OCI-LY3 (cell line): ENCODE measurements at regions not wholly inside any gene's neighbourhood (a gene's known extent, or its start where the extent isn't known, plus 50 kb on each side); places are given as distances from the start of the nearest gene placed in this dataset.
"Not testable (repeated sequence)": the region's sequence is repeated elsewhere in the genome, so short reads cannot be mapped to it uniquely, and the experiment has no call there.

ENCODE experiments used
- EZH2phosphoT487 ChIP-seq: fragments of 200-600 bp; shearing (Covaris generic); IDR thresholded peaks from 2 replicates; pipeline ENCODE4 v1.6.1; 2018; ENCODE audit warnings: antibody characterized with exemption, mixed run types, low read depth
- TF ChIP-seq, protein P1 (sequence below): fragments of 200-600, 300-600 bp; sonication (generic); IDR thresholded peaks from 2 replicates; pipeline ENCODE4 v1.5.1; 2014; ENCODE audit warnings: antibody characterized with exemption, low read length, low read depth

DNA sequence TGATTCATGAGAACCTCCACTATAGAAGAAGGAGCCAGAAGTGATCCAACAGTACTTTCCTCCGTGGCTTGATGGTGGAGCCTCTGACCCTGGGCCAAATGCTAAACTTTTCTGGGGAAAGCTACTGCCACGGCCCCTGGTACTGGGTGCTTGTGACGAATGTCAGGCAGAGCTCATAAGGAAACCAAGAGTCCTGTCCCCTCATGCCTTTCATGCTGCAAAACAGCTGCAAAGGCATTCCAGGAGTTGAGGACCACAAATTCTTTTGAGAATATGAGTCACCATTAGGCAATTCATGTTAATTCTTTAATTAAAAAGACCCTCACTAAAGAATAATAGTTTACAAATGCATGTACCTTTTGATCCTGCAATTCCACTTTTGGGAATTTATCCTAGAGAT lies 700.4 kb upstream of the FAM241A start:
- TF ChIP-seq, protein P1, sequence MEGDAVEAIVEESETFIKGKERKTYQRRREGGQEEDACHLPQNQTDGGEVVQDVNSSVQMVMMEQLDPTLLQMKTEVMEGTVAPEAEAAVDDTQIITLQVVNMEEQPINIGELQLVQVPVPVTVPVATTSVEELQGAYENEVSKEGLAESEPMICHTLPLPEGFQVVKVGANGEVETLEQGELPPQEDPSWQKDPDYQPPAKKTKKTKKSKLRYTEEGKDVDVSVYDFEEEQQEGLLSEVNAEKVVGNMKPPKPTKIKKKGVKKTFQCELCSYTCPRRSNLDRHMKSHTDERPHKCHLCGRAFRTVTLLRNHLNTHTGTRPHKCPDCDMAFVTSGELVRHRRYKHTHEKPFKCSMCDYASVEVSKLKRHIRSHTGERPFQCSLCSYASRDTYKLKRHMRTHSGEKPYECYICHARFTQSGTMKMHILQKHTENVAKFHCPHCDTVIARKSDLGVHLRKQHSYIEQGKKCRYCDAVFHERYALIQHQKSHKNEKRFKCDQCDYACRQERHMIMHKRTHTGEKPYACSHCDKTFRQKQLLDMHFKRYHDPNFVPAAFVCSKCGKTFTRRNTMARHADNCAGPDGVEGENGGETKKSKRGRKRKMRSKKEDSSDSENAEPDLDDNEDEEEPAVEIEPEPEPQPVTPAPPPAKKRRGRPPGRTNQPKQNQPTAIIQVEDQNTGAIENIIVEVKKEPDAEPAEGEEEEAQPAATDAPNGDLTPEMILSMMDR: not testable (repeated sequence)
- not testable (repeated sequence) for TF ChIP-seq EZH2phosphoT487
